ENCODE measurements at regions not wholly inside any gene's neighbourhood (a gene's known extent, or its start where the extent isn't known, plus 50 kb on each side); places are given as distances from the start of the nearest gene placed in this dataset.

- TF ChIP-seq POLR2AphosphoS5 (IDR thresholded peaks at IDR 0.05; ENCODE audit: low read depth, low read length) (no peak), REST (IDR thresholded peaks at IDR 0.05; ENCODE audit: insufficient read depth in 1 of 2, low read depth in 2 of 2, low read length in 2 of 2) (no peak), SIN3A (IDR thresholded peaks at IDR 0.05; ENCODE audit: borderline replicate concordance, insufficient read depth, low read length) (no peak), FOXP2 (optimal IDR thresholded peaks at IDR 0.05; ENCODE audit: borderline replicate concordance, extremely low read depth, extremely low read length, insufficient read depth) (no peak)
Observed at GRCh38 chr15:93730724-93731123, 500.6 kb upstream of the MCTP2 start.

All from PFSK-1 (cell line).